Left colon (tissue), 2 donors: ENCODE measurements at regions not wholly inside any gene's neighbourhood (a gene's known extent, or its start where the extent isn't known, plus 50 kb on each side); places are given as distances from the start of the nearest gene placed in this dataset.

Source experiments
- ATAC-seq: fragments of 200-7000 bp; cut with Tn5 transposase; one replicate; pipeline ENCODE4 v1.9.1; 2020; ENCODE audit warnings: mild to moderate bottlenecking, moderate library complexity
- DNase-seq, 2 donors: peaks; one replicate each; pipeline ENCODE4 v3.0.0-alpha.2; 2020
- intact Hi-C, 2 donors: fragments of 100-400 bp; cut with DNase I in 1 of 2; cut with micrococcal nuclease in 1 of 2; formaldehyde crosslinking; loops; one replicate each; pipeline versions ENCODE4 v1.11.2 to v1.14.0; 2022; cut with DNase I, micrococcal nuclease
- donor health status: DM: no; HTN: no; CAD: no.
- donor health status: DM: yes; HTN: yes; CAD: no.

DNA sequence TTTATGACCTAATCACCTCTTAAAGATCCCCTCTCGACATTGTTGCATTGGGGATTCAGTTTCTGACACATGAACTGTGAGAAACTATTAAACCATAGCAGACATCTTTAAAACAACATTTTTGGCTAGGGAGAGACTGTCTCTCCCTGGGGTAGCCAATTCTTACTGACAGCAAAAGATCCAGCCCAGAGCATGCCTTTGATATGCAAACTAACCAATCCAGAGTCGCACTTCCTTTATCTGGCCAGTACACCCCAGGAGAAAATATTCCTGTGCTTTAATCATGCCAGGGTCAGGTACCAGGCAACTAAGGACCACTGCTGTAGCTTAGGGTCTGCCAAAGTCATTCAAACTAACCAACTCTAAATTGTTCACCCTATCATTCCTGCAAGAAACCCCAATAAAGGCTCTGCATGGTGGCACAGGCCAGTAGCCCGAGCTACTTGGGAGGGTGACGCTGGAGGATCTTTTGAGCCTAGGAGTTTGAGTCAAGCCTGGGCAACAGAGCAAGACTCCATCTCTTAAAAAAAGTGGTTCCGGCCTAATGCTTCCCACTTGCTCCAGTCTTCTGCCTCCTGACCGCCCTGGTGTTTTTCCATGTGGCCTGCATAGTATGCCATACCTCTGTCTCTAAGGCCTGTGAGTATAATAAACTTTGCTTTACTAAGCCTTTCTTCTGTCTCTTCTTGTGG, 62.3 kb upstream of the DAPK1 start:
- DNase-seq (no peak), ATAC-seq (no peak)
- intact Hi-C loops: no loop called here

DNA sequence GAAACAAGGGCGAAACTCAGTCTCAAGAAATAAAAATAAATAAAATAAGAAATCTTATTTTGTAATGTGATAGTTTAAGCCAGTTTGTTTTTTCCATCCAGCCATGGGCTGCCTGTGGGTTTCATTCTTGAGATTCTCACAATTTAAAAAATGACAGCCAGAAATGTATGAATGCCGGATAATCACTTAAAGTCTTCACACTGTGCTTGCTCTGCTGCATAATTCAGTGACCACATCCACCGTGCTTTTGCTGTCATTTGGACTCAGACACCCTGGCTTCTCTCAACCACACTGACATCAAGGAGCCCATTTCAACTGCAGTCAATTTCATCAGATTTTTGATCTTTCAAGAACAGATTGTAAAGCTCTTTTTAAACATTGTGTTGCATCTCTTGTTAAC, 61.0 kb upstream of the DAPK1 start:
- DNase-seq (no peak), ATAC-seq (no peak)
- intact Hi-C loops: no loop called here

DNA sequence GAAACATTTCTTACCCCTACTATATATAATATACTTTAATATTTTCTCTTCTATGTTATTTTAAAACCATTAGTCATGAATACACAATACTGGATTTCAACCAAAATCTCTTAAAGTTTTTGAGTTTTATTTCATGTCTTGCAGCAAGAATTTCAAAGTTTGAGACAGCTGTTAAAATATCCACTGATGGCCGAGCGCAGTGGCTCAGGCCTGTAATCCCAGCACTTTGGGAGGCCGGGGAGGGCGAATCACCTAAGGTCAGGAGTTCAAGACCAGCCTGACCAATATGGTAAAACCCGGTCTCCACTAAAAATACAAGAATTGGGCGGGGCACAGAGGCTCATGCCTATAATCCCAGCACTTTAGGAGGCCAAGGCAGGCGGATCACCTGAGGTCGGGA, 59.7 kb upstream of the DAPK1 start:
- no peak for DNase-seq

DNA sequence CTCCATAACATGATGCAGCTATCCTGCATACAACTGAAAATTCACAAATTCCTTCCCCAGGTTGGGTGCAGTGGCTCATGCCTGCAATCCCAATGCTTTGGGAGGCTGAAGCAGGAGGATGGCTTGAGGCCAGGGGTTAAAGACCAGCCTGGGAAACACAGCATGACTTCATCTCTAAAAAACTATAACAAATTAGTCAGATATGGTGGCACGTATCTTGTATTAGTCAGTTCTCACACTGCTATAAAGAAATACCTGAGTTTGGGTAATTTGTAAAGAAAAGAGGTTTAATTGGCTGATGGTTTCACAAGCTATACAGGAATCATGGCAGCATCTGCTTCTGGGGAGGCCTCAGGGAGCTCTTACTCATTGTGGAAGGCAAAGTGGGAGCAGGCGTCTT, 56.4 kb upstream of the DAPK1 start:
- DNase-seq (no peak), ATAC-seq (no peak)
- intact Hi-C loops: no loop called here

More for the DNA sequence above, 59.7 kb upstream of the DAPK1 start:
- ATAC-seq: no peak
- intact Hi-C loops: no loop called here

DNA sequence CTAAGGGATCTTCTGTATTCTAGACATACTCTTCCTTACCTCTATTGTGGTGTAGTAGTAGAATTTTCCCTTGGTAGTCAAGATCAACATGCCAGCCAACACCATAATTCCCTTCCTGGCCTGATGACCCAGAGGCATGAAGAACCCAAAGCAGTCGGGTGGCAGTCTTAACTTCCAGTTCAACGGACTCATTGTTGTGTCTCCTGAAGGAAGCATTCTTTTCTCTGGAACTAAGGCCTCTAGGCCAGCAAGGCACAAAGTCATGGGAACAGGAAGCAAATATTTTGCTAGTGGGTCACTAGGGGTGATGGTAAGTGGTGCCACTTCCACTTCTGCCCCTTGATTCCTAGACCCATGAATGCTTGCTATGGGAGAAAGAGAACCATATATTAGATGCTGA, 55.2 kb upstream of the DAPK1 start:
- no peak for DNase-seq
- intact Hi-C loops: no loop called here

DNA sequence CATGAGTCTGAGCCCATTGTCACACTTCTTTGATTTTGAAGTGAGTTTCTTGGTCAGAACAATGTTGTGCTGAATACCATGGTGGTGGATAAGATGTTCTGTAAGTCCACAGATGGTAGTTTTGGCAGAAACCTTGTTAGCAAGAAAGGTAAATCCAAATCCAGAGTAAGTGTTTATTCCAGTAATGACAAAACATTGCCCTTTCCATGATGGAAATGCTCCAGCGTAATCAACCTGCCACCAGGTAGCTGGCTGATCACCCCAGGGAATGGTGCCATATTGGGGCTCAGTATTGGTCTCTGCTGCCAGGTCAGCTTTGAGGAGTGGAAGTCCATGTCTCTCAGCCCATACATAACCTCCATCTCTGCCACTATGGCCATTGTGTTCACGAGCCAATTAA, 54.7 kb upstream of the DAPK1 start:
- DNase-seq (no peak), ATAC-seq (no peak)
- intact Hi-C loops: no loop called here

More for the DNA sequence above, 55.2 kb upstream of the DAPK1 start:
- no peak for ATAC-seq

DNA sequence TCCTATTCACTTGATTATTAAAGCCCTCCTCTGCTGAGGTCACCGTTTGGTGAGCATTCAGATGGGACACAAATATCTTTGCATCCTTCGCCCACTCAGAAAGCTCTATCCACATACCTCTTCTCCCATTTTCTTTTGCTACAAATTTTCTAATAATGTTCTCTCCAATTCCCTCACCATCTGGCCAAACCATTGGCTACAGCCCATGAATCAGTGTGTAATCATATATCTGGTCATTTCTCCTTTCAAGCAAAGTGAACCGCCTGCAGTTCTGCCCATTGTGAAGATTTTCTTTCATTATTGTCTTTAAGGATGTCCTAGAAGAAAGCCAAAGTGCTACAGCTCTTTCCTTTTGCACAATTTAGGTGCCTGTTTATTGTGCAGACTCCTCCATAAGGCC, 54.2 kb upstream of the DAPK1 start:
- ATAC-seq (no peak), DNase-seq (no peak)
- intact Hi-C loops: no loop called here

DNA sequence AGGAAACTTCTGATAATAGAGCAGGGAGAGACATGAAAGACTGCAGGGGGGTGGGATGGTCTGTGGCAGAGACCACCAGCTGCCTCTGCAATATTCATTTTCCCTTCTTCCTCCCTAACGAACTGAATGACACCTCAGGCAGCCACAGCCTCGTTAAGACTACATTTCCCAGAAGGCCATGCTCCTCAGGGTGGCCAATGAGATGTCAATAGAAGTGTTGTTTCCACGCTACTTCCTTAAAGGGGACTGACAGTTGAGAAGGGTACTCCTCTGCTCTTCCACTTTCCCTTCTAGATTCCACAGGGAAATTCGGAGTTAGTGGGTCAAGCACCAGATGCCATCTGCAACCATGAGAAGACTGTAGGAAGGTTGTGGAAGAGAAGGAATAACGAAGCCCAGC, 52.0 kb upstream of the DAPK1 start:
- ATAC-seq (peak; percentile 77), DNase-seq (peak; percentile 16 to 34)
- intact Hi-C loops: no loop called here

DNA sequence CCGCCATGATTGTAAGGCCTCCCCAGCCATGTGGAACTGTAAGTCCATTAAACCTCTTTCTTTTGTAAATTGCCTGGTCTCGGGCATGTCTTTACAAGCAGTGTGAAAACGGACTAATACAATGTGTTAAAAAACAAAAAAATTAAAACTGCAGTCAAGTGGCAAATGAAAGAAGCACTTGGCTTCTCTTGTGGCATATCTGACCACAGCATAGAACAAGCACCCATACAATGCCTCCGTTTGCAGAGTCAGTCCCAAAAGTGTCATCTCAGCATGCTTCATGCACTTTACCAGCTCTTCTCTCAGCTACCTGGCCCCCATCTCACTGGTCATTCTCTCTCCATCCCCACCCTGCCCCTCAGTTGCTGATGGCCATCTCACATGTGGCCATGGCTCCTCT, 51.1 kb upstream of the DAPK1 start:
- no peak for ATAC-seq
- intact Hi-C loops: no loop called here
- DNase-seq: no peak

DNA sequence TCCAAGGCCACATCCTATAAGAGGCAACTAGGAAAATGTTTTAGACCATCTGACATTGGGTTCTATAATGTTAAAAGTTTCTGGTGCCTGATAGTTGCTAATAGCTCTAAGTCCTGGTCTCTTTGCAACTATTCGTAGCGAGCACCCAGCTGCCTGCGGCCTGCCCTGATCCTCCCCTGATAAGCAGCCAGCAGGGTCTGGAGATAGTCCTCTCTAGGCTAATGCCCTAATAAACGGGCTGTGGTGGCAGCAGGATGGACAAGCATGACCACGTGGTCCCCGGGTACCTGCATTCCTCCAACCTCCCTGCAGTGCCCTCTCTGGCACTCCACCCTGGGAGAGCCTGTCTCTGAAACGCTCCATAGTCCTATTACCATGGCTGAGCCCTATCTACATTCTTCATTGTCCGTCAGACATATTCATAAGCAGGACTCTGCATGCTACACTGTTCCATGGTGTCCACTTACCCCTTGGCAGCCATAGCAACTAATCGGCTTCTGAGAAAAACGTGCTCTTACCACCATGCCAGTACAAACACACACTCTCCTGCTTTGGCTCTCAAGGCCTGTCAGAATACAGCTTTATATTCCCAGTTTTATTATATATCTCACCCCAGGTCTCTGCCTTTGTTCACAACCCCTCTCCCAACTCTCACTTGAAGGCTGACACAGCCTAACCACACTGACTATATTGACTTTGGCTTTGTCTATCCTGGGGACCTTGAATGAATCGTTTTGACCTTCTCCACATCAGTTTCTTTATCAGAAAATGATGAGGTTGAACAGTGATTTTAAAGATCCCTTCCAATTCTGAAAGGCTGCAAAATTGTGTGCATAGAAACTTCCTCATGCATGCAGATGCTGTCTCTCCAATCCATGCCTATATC, 49.9 kb upstream of the DAPK1 start:
- ATAC-seq: no peak
- no peak for DNase-seq
- intact Hi-C loops: no loop called here
